IMR-90 (cell line): ENCODE measurements at regions not wholly inside any gene's neighbourhood (a gene's known extent, or its start where the extent isn't known, plus 50 kb on each side); places are given as distances from the start of the nearest gene placed in this dataset.

Experiments used
- ATAC-seq: fragments of 200-7000 bp; cut with Tn5 transposase; 2 replicates; pipeline ENCODE4 v1.9.1; 2020; ENCODE audit warnings: low read depth, mild to moderate bottlenecking, moderate library complexity
- BruUV-seq: library from RNA; stranded (reverse); fragments of 400-500 nt; replicated peaks from 2 replicates; lab custom pipeline; 2021; lab: Mats Ljungman, UMichigan
- CTCF ChIA-PET: fragments of 300-600 bp; formaldehyde crosslinking; extraction: SDS; loops from one replicate; lab custom pipeline; 2021; ENCODE audit warnings: antibody characterized with exemption; lab: Yijun Ruan, JAX
- POLR2A ChIA-PET: fragments of 300-600 bp; sonication (Branson Sonifier 250); formaldehyde crosslinking; loops from one replicate; lab custom pipeline; 2022; ENCODE audit warnings: antibody characterized with exemption; ENCODE audit not compliant: unreplicated experiment; lab: Charles Lee
- DNase-seq: peaks from one replicate; pipeline ENCODE4 v3.0.0; 2013
- H2AFZ ChIP-seq: replicated peaks from 2 replicates; pipeline ENCODE3; 2013; ENCODE audit warnings: low read length, mild to moderate bottlenecking; ENCODE audit not compliant: poor library complexity
- H2AK5ac ChIP-seq: 2 replicates; pipeline ENCODE4 v1.6.1; 2013; ENCODE audit warnings: low read depth, low read length, inconsistent platforms
- H2AK9ac ChIP-seq: replicated peaks from 2 replicates; pipeline ENCODE3; 2013; ENCODE audit warnings: mild to moderate bottlenecking, low read depth, low read length, moderate library complexity; ENCODE audit not compliant: poor library complexity
- H2BK120ac ChIP-seq: 2 replicates; pipeline ENCODE4 v1.6.1; 2013; ENCODE audit warnings: low read depth, low read length, inconsistent platforms
- H2BK15ac ChIP-seq: 3 replicates; pipeline ENCODE4 v1.6.1; 2013; ENCODE audit warnings: low read depth, low read length, inconsistent platforms
- H2BK20ac ChIP-seq: 2 replicates; pipeline ENCODE4 v1.6.1; 2013; ENCODE audit warnings: low read depth, mild to moderate bottlenecking, inconsistent platforms, low read length, moderate library complexity
- H2BK5ac ChIP-seq: 2 replicates; pipeline ENCODE4 v1.6.1; 2013; ENCODE audit warnings: mild to moderate bottlenecking, low read depth, low read length, inconsistent platforms; ENCODE audit not compliant: poor library complexity, severe bottlenecking
- H3K14ac ChIP-seq: replicated peaks from 2 replicates; pipeline ENCODE4 v1.6.1; 2013; ENCODE audit warnings: low read depth, low read length, inconsistent platforms
- H3K18ac ChIP-seq: 2 replicates; pipeline ENCODE4 v1.6.1; 2013; ENCODE audit warnings: low read depth, low read length, control low read depth
- H3K23ac ChIP-seq: 2 replicates; pipeline ENCODE4 v1.6.1; 2013; ENCODE audit warnings: low read depth, low read length, inconsistent platforms
- H3K27ac ChIP-seq: 2 replicates; pipeline ENCODE4 v1.5.1; 2013; ENCODE audit warnings: mild to moderate bottlenecking, control low read depth, low read length; ENCODE audit not compliant: insufficient read depth
- H3K27me3 ChIP-seq: 2 replicates; pipeline ENCODE4 v1.6.1; 2013; ENCODE audit warnings: low read length; ENCODE audit not compliant: control insufficient read depth, insufficient read depth
- H3K36me3 ChIP-seq: 2 replicates; pipeline ENCODE4 v1.6.1; 2013; ENCODE audit warnings: low read length, mixed read lengths; ENCODE audit not compliant: control insufficient read depth, insufficient read depth
- H3K4ac ChIP-seq: 2 replicates; pipeline ENCODE4 v1.6.1; 2013; ENCODE audit warnings: low read depth, low read length, inconsistent platforms
- H3K4me1 ChIP-seq: 2 replicates; pipeline ENCODE4 v1.6.1; 2013; ENCODE audit warnings: low read length, mixed read lengths; ENCODE audit not compliant: control insufficient read depth, insufficient read depth
- H3K4me2 ChIP-seq: 2 replicates; pipeline ENCODE4 v1.6.1; 2013; ENCODE audit warnings: low read depth, mild to moderate bottlenecking, control low read depth, low read length, moderate library complexity
- H3K4me3 ChIP-seq: 2 replicates; pipeline ENCODE4 v1.5.1; 2013; ENCODE audit warnings: low read depth, mild to moderate bottlenecking, control low read depth, low read length, moderate library complexity; ENCODE audit not compliant: insufficient read depth
- H3K56ac ChIP-seq: 2 replicates; pipeline ENCODE4 v1.6.1; 2013; ENCODE audit warnings: low read length, inconsistent platforms; ENCODE audit not compliant: insufficient read depth; ENCODE audit errors: extremely low read depth
- H3K79me1 ChIP-seq, 2 experiments: 2 replicates each; pipeline ENCODE4 v1.6.1; 2013; ENCODE audit warnings: low read length in 2 of 2, inconsistent platforms in 1 of 2, low read depth in 1 of 2
- H3K9ac ChIP-seq: 2 replicates; pipeline ENCODE4 v1.6.1; 2013; ENCODE audit warnings: low read depth, low read length, control low read depth
- H3K9me1 ChIP-seq: 2 replicates; pipeline ENCODE4 v1.6.1; 2013; ENCODE audit warnings: low read length, inconsistent platforms; ENCODE audit not compliant: insufficient read depth
- H3K9me3 ChIP-seq: 2 replicates; pipeline ENCODE4 v1.6.1; 2013; ENCODE audit warnings: low read length; ENCODE audit not compliant: control insufficient read depth, insufficient read depth
- H4K20me1 ChIP-seq: 2 replicates; pipeline ENCODE4 v1.6.1; 2013; ENCODE audit warnings: low read length, inconsistent platforms; ENCODE audit not compliant: insufficient read depth
- H4K5ac ChIP-seq: 2 replicates; pipeline ENCODE4 v1.6.1; 2013; ENCODE audit warnings: mild to moderate bottlenecking, low read depth, low read length, control low read depth
- H4K8ac ChIP-seq, 2 experiments: 2 replicates each; pipeline ENCODE4 v1.6.1; 2013; ENCODE audit warnings: low read depth in 2 of 2, low read length in 2 of 2, control low read depth in 1 of 2, inconsistent platforms in 1 of 2
- H4K91ac ChIP-seq: 2 replicates; pipeline ENCODE4 v1.6.1; 2013; ENCODE audit warnings: low read depth, low read length, inconsistent platforms; ENCODE audit not compliant: insufficient read depth
- FOS ChIP-seq: fragments of 150-350 bp; IDR thresholded peaks from 2 replicates; pipeline ENCODE4 v1.6.1; 2016; ENCODE audit warnings: low read depth, low read length
- RCOR1 ChIP-seq: IDR thresholded peaks from 2 replicates; pipeline ENCODE4 v1.6.1; 2012; ENCODE audit warnings: mild to moderate bottlenecking, low read length, improper control_type of control experiment; ENCODE audit not compliant: insufficient replicate concordance
- RFX5 ChIP-seq: IDR thresholded peaks from 2 replicates; pipeline ENCODE4 v1.8.0; 2012; ENCODE audit warnings: low read depth, mild to moderate bottlenecking, low read length, moderate library complexity
- USF2 ChIP-seq: fragments of 150-350 bp; IDR thresholded peaks from 2 replicates; pipeline ENCODE4 v1.6.1; 2017; ENCODE audit warnings: mild to moderate bottlenecking, antibody characterized with exemption, low read length, low read depth
- WGBS, 2 experiments: methylation state at CpG; one replicate each; pipeline versions ENCODE4 v1.1.5 to v1.1.7; 2013; ENCODE audit warnings: missing lambda C conversion rate in 2 of 2; ENCODE audit not compliant: insufficient read length in 1 of 2; ENCODE audit errors: extremely low coverage in 2 of 2; 5-methylcytosine and 5-hydroxymethylcytosine counted together
- dilution Hi-C: fragments of 300-500 bp; cut with HindIII; formaldehyde crosslinking; loops from one replicate; pipeline ENCODE4 v1.14.3; 2018; ENCODE audit warnings: low sequenced_read_pairs; ENCODE audit not compliant: unreplicated experiment
- in situ Hi-C: fragments of 300-500 bp; cut with MboI; formaldehyde crosslinking; loops from 3 replicates; pipeline ENCODE4 v1.14.3; 2019; ENCODE audit warnings: low sequenced_read_pairs, inconsistent platforms, mixed read lengths
- intact Hi-C: fragments of 100-400 bp; cut with micrococcal nuclease; formaldehyde crosslinking; loops from 2 replicates; pipeline ENCODE4 v1.10.0; 2022
- TF ChIP-seq, protein P1 (sequence below): fragments of 150-350 bp; IDR thresholded peaks from 2 replicates; pipeline ENCODE4 v1.6.1; 2016; ENCODE audit warnings: low read depth, mild to moderate bottlenecking, low read length, moderate library complexity, borderline replicate concordance

DNA sequence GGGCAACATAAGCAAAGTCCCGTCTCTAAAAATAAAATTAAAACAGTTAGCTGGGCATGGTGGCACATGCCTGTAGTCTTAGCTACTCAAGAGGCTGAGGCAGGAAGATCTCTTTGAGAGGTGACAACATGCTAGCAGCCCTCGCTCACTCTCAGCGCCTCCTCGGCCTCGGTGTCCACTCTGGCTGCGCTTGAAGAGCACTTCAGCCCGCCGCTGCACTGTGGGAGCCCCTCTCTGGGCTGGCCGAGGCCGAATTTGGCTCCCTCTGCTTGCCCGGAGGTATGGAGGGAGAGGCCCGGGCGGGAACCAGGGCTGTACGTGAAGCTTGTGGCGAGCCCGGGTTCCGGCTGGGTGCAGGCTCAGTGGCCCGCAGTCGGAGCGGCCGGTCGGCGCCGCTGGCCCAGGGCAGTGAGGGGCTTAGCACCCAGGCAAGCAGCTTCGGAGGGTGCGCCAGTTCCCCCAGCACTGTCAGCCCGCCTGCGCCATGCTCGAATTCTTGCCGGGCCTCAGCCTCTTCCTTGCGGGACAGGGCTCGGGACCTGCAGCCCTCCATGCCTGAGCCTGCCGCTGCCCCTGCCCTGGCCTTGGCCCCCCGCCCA is 138.3 kb downstream of the MAP3K21 start:
- Histone ChIP-seq H3K4me2 (no peak overlapping the region), H2BK120ac (no peak overlapping the region), H3K56ac (no peak overlapping the region), H4K5ac (no peak overlapping the region), H3K4me3 (no peak overlapping the region), H3K36me3 (no peaks in the 10 kb centered on the region), H3K9me3 (peaks cover 10% of the 10 kb centered on the region), H4K91ac (no peak overlapping the region), H2BK15ac (no peak overlapping the region), H2AK5ac (no peak overlapping the region), H2AFZ (no peak overlapping the region), H3K23ac (no peak overlapping the region), H3K27ac (no peak overlapping the region), H4K20me1 (no peaks in the 10 kb centered on the region), H3K14ac (no peak overlapping the region), H3K18ac (no peak overlapping the region), H2AK9ac (no peak overlapping the region), H3K4me1 (no peaks in the 10 kb centered on the region), H3K9me1 (no peaks in the 10 kb centered on the region), H4K8ac (no peak overlapping the region), H3K4ac (no peak overlapping the region), H3K9ac (no peak overlapping the region), H2BK5ac (no peak overlapping the region), H3K79me1 (no peaks in the 10 kb centered on the region), H3K27me3 (no peaks in the 10 kb centered on the region), H2BK20ac (no peak overlapping the region)
- DNase-seq (no peak), ATAC-seq (no peak)
- intact Hi-C loops: no loop called here
- ChIA-PET CTCF (no interaction called here), POLR2A (no interaction called here)
- dilution Hi-C loops: no loop called here
- 94% methylated on average over 9 of the region's 34 CpGs; no CpG with 5 or more reads in 1 of the 2 experiments for WGBS, 2 experiments
- in situ Hi-C loops: no loop called here
- no peak for TF ChIP-seq RFX5
- no peak for TF ChIP-seq FOS
- TF ChIP-seq RCOR1: no peak
- TF ChIP-seq USF2: no peak
- TF ChIP-seq, protein P1, sequence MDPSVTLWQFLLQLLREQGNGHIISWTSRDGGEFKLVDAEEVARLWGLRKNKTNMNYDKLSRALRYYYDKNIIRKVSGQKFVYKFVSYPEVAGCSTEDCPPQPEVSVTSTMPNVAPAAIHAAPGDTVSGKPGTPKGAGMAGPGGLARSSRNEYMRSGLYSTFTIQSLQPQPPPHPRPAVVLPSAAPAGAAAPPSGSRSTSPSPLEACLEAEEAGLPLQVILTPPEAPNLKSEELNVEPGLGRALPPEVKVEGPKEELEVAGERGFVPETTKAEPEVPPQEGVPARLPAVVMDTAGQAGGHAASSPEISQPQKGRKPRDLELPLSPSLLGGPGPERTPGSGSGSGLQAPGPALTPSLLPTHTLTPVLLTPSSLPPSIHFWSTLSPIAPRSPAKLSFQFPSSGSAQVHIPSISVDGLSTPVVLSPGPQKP: no peak
- no TSS peak for BruUV-seq
